BJ (cell line): ENCODE measurements at regions not wholly inside any gene's neighbourhood (a gene's known extent, or its start where the extent isn't known, plus 50 kb on each side); places are given as distances from the start of the nearest gene placed in this dataset.

ENCODE experiments used
- CTCF ChIA-PET: fragments of 350-600 bp; formaldehyde crosslinking; extraction: SDS; loops from one replicate; lab custom pipeline; 2021; ENCODE audit warnings: antibody characterized with exemption, inconsistent platforms; lab: Yijun Ruan, JAX
- POLR2A ChIA-PET: fragments of 300-600 bp; sonication (Branson Sonifier 250); formaldehyde crosslinking; extraction: SDS; loops from one replicate; lab custom pipeline; 2021; ENCODE audit warnings: antibody characterized with exemption; lab: Charles Lee
- DNase-seq: peaks from one replicate; pipeline ENCODE4 v3.0.0-alpha.2; 2011; ENCODE audit warnings: low read depth
- H3K27me3 ChIP-seq: 2 replicates; pipeline ENCODE4 v1.6.0; 2011; ENCODE audit warnings: low read length; ENCODE audit not compliant: control insufficient read depth, insufficient read depth
- H3K36me3 ChIP-seq: 2 replicates; pipeline ENCODE4 v1.5.1; 2011; ENCODE audit warnings: low read length; ENCODE audit not compliant: control insufficient read depth, insufficient read depth
- H3K4me3 ChIP-seq: 2 replicates; pipeline ENCODE4 v1.5.1; 2011; ENCODE audit warnings: low read depth, mild to moderate bottlenecking, control low read depth, low read length
- CTCF ChIP-seq: IDR thresholded peaks from 2 replicates; pipeline ENCODE4 v1.5.1; 2011; ENCODE audit warnings: low read depth, mild to moderate bottlenecking, control low read depth, inconsistent platforms, low read length, moderate library complexity; ENCODE audit not compliant: insufficient read depth

- ChIA-PET CTCF (interaction anchor here (1.0 to 5.0 kb wide), 5 partner anchors 15 to 262 kb away, joined by 3 to 50 read pairs (median 29); partner anchors contain the start of gene GPC1), POLR2A (interaction anchor here (0.6 kb wide), 2 partner anchors 9 to 131 kb away, joined by 3 read pairs; no protein-coding TSS in a partner anchor)
- H3K36me3 ChIP-seq, result no peaks in the 10 kb centered on the region
- TF ChIP-seq CTCF, result no peak
- no peak overlapping the region for H3K4me3 ChIP-seq
- H3K27me3 ChIP-seq, result no peaks in the 10 kb centered on the region
- no peak for DNase-seq
Observed at GRCh38 chr2:240234503-240234951, 94.1 kb upstream of the OTOS start.

GRCh38 chr2:240235149-240235803 lies 94.8 kb upstream of the OTOS start:
- ChIA-PET CTCF (interaction anchor here (1.1 to 5.0 kb wide), 4 partner anchors 108 to 262 kb away, joined by 3 to 29 read pairs (median 6); no protein-coding TSS in a partner anchor), POLR2A (interaction anchor here (0.6 kb wide), 1 partner anchor 132 kb away, joined by 3 read pairs; no protein-coding TSS in a partner anchor)

GRCh38 chr2:240235811-240236210 lies 95.4 kb upstream of the OTOS start:
- ChIA-PET CTCF (interaction anchor here (1.1 to 2.0 kb wide), 3 partner anchors 108 to 203 kb away, joined by 3 to 8 read pairs (median 4); no protein-coding TSS in a partner anchor), POLR2A (no interaction called here)
- Histone ChIP-seq H3K4me3 (no peak overlapping the region), H3K36me3 (no peaks in the 10 kb centered on the region), H3K27me3 (no peaks in the 10 kb centered on the region)
- no peak for TF ChIP-seq CTCF
- no peak for DNase-seq

More at GRCh38 chr2:240235149-240235803, 94.8 kb upstream of the OTOS start:
- no peak for DNase-seq
- Histone ChIP-seq H3K4me3 (no peak overlapping the region), H3K27me3 (no peaks in the 10 kb centered on the region), H3K36me3 (no peaks in the 10 kb centered on the region)
- TF ChIP-seq CTCF, result no peak

- H3K36me3 ChIP-seq, result no peaks in the 10 kb centered on the region
- no peaks in the 10 kb centered on the region for H3K27me3 ChIP-seq
- ChIA-PET CTCF (interaction anchor here (1.1 to 2.0 kb wide), 3 partner anchors 107 to 202 kb away, joined by 3 to 8 read pairs (median 4); no protein-coding TSS in a partner anchor), POLR2A (no interaction called here)
- no peak for DNase-seq
- H3K4me3 ChIP-seq, result no peak overlapping the region
- TF ChIP-seq CTCF, result no peak
Observed at GRCh38 chr2:240236217-240237111, 96.0 kb upstream of the OTOS start.
